Endothelial cell of umbilical vein (primary cell): ENCODE measurements at regions not wholly inside any gene's neighbourhood (a gene's known extent, or its start where the extent isn't known, plus 50 kb on each side); places are given as distances from the start of the nearest gene placed in this dataset.

Experiments used
- BruUV-seq: library from RNA; stranded (reverse); fragments of 400-500 nt; replicated peaks from 2 replicates; lab custom pipeline; 2021; lab: Mats Ljungman, UMichigan
- CTCF ChIA-PET: fragments of 300-600, 350-600 bp; sonication (Branson Sonifier 250); formaldehyde crosslinking; loops from one replicate; lab custom pipeline; 2021; ENCODE audit warnings: antibody characterized with exemption, inconsistent platforms; lab: Charles Lee
- POLR2A ChIA-PET: fragments of 300-600, 350-600 bp; sonication (Branson Sonifier 250); formaldehyde crosslinking; loops from one replicate; lab custom pipeline; 2021; ENCODE audit warnings: antibody characterized with exemption, inconsistent platforms; lab: Charles Lee
- DNase-seq: peaks from one replicate; pipeline ENCODE4 v3.0.0-alpha.2; 2011; ENCODE audit warnings: low read depth, low spot score
- FAIRE-seq: peaks from 2 replicates; lab custom pipeline; 2011; peaks lifted over from hg19 to GRCh38; lab: Jason Lieb, UNC
- H2AFZ ChIP-seq: 2 replicates; pipeline ENCODE4 v1.6.0; 2012; ENCODE audit warnings: low read depth, low read length, control low read depth, inconsistent platforms
- H3K27ac ChIP-seq: 2 replicates; pipeline ENCODE4 v1.5.1; 2011; ENCODE audit warnings: low read depth, mild to moderate bottlenecking, control low read depth, low read length, moderate library complexity; ENCODE audit not compliant: insufficient read depth
- H3K27me3 ChIP-seq, 2 experiments: 2 replicates each; pipeline versions ENCODE4 v1.6.0 to v1.6.1; 2011; ENCODE audit warnings: low read length in 2 of 2, mixed read lengths in 1 of 2; ENCODE audit not compliant: control insufficient read depth in 2 of 2, insufficient read depth in 2 of 2
- H3K36me3 ChIP-seq, 2 experiments: 2 replicates in 1 of 2; 3 replicates in 1 of 2; pipeline ENCODE4 v1.5.1; 2011; ENCODE audit warnings: low read length in 2 of 2, mild to moderate bottlenecking in 1 of 2, moderate library complexity in 1 of 2; ENCODE audit not compliant: control insufficient read depth in 2 of 2, insufficient read depth in 2 of 2; ENCODE audit errors: extremely low read depth in 1 of 2
- H3K4me1 ChIP-seq: 3 replicates; pipeline ENCODE4 v1.5.1; 2011; ENCODE audit warnings: mild to moderate bottlenecking, low read length; ENCODE audit not compliant: control insufficient read depth, insufficient read depth; ENCODE audit errors: extremely low read depth
- H3K4me2 ChIP-seq: 2 replicates; pipeline ENCODE4 v1.6.1; 2011; ENCODE audit warnings: low read length, control low read depth, mixed read lengths; ENCODE audit not compliant: insufficient read depth
- H3K4me3 ChIP-seq, 3 experiments: fragments of 200-600 bp in 1 of 3; sonication (generic), shearing (Covaris generic) in 1 of 3; replicated peaks in 1 of 3; 2 replicates each; pipeline ENCODE4 v1.5.1; 2011 to 2016; ENCODE audit warnings: control low read depth in 3 of 3, low read length in 3 of 3, mild to moderate bottlenecking in 2 of 3, inconsistent platforms in 1 of 3, low read depth in 1 of 3, moderate library complexity in 1 of 3; ENCODE audit not compliant: insufficient read depth in 1 of 3
- H3K79me2 ChIP-seq: 2 replicates; pipeline ENCODE4 v1.6.0; 2012; ENCODE audit warnings: low read length, inconsistent platforms; ENCODE audit not compliant: control insufficient read depth, insufficient read depth
- H3K9ac ChIP-seq: replicated peaks from 2 replicates; pipeline ENCODE3; 2011; ENCODE audit warnings: low read length, control low read depth; ENCODE audit not compliant: insufficient read depth; ENCODE audit errors: extremely low read depth
- H3K9me1 ChIP-seq: replicated peaks from 3 replicates; pipeline ENCODE4 v1.6.0; 2011; ENCODE audit warnings: mild to moderate bottlenecking, low read length; ENCODE audit not compliant: control insufficient read depth, insufficient read depth; ENCODE audit errors: extremely low read depth
- H3K9me3 ChIP-seq: replicated peaks from 2 replicates; pipeline ENCODE4 v1.5.1; 2012; ENCODE audit warnings: low read length, inconsistent platforms; ENCODE audit not compliant: control insufficient read depth, insufficient read depth
- H4K20me1 ChIP-seq: replicated peaks from 2 replicates; pipeline ENCODE3; 2011; ENCODE audit warnings: mild to moderate bottlenecking, low read length; ENCODE audit not compliant: control insufficient read depth, insufficient read depth; ENCODE audit errors: extremely low read depth
- EZH2 ChIP-seq: IDR thresholded peaks from 2 replicates; pipeline ENCODE4 v1.6.1; 2012; ENCODE audit warnings: borderline replicate concordance, low read depth, mild to moderate bottlenecking, moderate library complexity, low read length, inconsistent platforms; ENCODE audit not compliant: severe bottlenecking
- FOS ChIP-seq: IDR thresholded peaks from 2 replicates; pipeline ENCODE4 v1.6.1; 2011; ENCODE audit warnings: mild to moderate bottlenecking, low read length, moderate library complexity, borderline replicate concordance; ENCODE audit not compliant: insufficient read depth
- GATA2 ChIP-seq: IDR thresholded peaks from 2 replicates; pipeline ENCODE4 v1.7.0; 2011; ENCODE audit warnings: low read depth, mild to moderate bottlenecking, moderate library complexity, mixed read lengths, low read length; ENCODE audit not compliant: insufficient read length, insufficient read depth
- JUN ChIP-seq: IDR thresholded peaks from 2 replicates; pipeline ENCODE4 v1.6.1; 2011; ENCODE audit warnings: borderline replicate concordance, low read depth; ENCODE audit not compliant: insufficient read length, insufficient read depth
- MYC ChIP-seq: IDR thresholded peaks from one replicate; pipeline ENCODE4 v1.6.1; 2011; ENCODE audit warnings: mild to moderate bottlenecking, low read depth, low read length
- POLR2A ChIP-seq: IDR thresholded peaks from 2 replicates; pipeline ENCODE4 v1.6.1; 2012; ENCODE audit warnings: low read depth, mild to moderate bottlenecking, control low read depth, low read length
- POLR2AphosphoS5 ChIP-seq: IDR thresholded peaks from 2 replicates; pipeline ENCODE4 v1.6.1; 2012; ENCODE audit warnings: low read depth, mild to moderate bottlenecking, control low read depth, low read length, moderate library complexity; ENCODE audit not compliant: insufficient read depth
- dilution Hi-C: fragments of 300-500 bp; cut with MboI; formaldehyde crosslinking; loops from one replicate; pipeline ENCODE4 v1.15.0; 2019; ENCODE audit warnings: low sequenced_read_pairs; ENCODE audit not compliant: extremely low pct_ligation_motif_present
- intact Hi-C: fragments of 100-400 bp; cut with micrococcal nuclease; formaldehyde crosslinking; loops from one replicate; pipeline ENCODE4 v1.10.0; 2022
- TF ChIP-seq, protein P1 (sequence below): IDR thresholded peaks from 2 replicates; pipeline ENCODE4 v1.6.1; 2011; ENCODE audit not compliant: insufficient read depth, insufficient read length
- TF ChIP-seq, protein P2 (sequence below), 2 donors: IDR thresholded peaks; 1 replicate in 1 of 2; 2 replicates in 1 of 2; pipeline ENCODE4 v1.5.1; 2011; ENCODE audit warnings: low read length in 2 of 2, mild to moderate bottlenecking in 2 of 2, moderate library complexity in 2 of 2, control low read depth in 1 of 2, inconsistent platforms in 1 of 2, low read depth in 1 of 2; ENCODE audit not compliant: insufficient read depth in 1 of 2; ENCODE audit errors: extremely low read depth in 1 of 2

DNA sequence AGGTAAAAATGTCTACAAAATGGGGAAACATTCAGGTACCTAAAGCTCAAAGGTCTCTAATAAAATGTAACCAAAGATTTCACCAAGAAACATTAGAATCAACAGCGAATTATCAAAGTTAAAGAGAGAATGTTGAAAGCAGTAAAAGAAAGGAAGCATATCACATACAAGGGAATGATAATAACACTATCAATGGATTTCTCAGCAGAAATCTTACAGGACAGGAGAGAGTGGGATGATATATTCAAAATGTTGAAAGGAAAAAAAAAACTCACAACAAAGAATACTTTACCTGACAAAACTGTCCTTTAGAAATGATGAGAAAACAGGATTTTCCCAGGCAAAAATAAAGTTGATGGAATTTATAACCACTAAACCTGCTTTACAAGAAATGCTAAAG is 591.2 kb upstream of the POU3F3 start:
- FAIRE-seq (no peak), DNase-seq (no peak)
- no peaks in the 10 kb centered on the region for H3K36me3 ChIP-seq
- no peaks in the 10 kb centered on the region for H3K79me2 ChIP-seq
- H4K20me1 ChIP-seq = no peaks in the 10 kb centered on the region
- POLR2A ChIA-PET = no interaction called here
- no peak overlapping the region for H3K9ac ChIP-seq
- H3K4me2 ChIP-seq = no peak overlapping the region
- H3K4me1 ChIP-seq = no peaks in the 10 kb centered on the region
- dilution Hi-C loops = no loop called here
- no TSS peak for BruUV-seq
- CTCF ChIA-PET = no interaction called here
- intact Hi-C loops = no loop called here
- H3K27ac ChIP-seq = no peak overlapping the region
- H3K4me3 ChIP-seq = no peak overlapping the region
- H3K9me1 ChIP-seq = no peaks in the 10 kb centered on the region
- no peak for TF ChIP-seq EZH2
- no peak for TF ChIP-seq GATA2
- no peak for TF ChIP-seq POLR2A
- no peak for TF ChIP-seq JUN
- no peak for TF ChIP-seq POLR2AphosphoS5
- TF ChIP-seq FOS = no peak
- TF ChIP-seq, protein P1, sequence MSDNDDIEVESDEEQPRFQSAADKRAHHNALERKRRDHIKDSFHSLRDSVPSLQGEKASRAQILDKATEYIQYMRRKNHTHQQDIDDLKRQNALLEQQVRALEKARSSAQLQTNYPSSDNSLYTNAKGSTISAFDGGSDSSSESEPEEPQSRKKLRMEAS = no peak
- TF ChIP-seq, protein P2, sequence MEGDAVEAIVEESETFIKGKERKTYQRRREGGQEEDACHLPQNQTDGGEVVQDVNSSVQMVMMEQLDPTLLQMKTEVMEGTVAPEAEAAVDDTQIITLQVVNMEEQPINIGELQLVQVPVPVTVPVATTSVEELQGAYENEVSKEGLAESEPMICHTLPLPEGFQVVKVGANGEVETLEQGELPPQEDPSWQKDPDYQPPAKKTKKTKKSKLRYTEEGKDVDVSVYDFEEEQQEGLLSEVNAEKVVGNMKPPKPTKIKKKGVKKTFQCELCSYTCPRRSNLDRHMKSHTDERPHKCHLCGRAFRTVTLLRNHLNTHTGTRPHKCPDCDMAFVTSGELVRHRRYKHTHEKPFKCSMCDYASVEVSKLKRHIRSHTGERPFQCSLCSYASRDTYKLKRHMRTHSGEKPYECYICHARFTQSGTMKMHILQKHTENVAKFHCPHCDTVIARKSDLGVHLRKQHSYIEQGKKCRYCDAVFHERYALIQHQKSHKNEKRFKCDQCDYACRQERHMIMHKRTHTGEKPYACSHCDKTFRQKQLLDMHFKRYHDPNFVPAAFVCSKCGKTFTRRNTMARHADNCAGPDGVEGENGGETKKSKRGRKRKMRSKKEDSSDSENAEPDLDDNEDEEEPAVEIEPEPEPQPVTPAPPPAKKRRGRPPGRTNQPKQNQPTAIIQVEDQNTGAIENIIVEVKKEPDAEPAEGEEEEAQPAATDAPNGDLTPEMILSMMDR (IDR thresholded peaks at IDR 0.05; ENCODE audit: extremely low read depth in 1 of 2, insufficient read depth in 1 of 2, low read depth in 1 of 2, low read length in 2 of 2) = no peak
- no peak for TF ChIP-seq MYC
- peaks cover 4% of the 10 kb centered on the region for H3K9me3 ChIP-seq
- no peaks in the 10 kb centered on the region for H3K27me3 ChIP-seq
- H2AFZ ChIP-seq = no peak overlapping the region
